ELR (cell line): ENCODE measurements at regions not wholly inside any gene's neighbourhood (a gene's known extent, or its start where the extent isn't known, plus 50 kb on each side); places are given as distances from the start of the nearest gene placed in this dataset.

Source experiments
- DNase-seq: peaks from one replicate; pipeline ENCODE4 v3.0.0-alpha.2; 2015; ENCODE audit warnings: low read depth

DNA sequence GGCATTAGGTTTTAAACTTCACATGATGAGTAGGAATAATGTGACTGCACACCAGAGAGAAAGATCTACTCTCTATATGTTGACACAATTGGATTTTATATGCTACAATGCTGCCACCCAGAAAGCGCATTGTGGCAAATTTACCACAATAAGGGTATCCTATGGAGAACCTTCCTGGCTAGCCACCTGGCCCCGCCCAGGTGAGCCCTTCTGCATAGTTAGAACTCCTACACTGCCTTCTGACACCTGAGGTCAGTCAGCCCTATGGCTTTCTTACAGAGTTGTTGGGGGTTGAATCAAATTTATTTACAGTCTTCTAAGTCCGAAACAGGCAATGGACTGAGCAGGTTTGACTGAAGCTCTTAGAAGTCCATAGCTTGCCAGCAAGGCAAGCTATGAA lies 153.8 kb upstream of the S100G start:
- no peak for DNase-seq

DNA sequence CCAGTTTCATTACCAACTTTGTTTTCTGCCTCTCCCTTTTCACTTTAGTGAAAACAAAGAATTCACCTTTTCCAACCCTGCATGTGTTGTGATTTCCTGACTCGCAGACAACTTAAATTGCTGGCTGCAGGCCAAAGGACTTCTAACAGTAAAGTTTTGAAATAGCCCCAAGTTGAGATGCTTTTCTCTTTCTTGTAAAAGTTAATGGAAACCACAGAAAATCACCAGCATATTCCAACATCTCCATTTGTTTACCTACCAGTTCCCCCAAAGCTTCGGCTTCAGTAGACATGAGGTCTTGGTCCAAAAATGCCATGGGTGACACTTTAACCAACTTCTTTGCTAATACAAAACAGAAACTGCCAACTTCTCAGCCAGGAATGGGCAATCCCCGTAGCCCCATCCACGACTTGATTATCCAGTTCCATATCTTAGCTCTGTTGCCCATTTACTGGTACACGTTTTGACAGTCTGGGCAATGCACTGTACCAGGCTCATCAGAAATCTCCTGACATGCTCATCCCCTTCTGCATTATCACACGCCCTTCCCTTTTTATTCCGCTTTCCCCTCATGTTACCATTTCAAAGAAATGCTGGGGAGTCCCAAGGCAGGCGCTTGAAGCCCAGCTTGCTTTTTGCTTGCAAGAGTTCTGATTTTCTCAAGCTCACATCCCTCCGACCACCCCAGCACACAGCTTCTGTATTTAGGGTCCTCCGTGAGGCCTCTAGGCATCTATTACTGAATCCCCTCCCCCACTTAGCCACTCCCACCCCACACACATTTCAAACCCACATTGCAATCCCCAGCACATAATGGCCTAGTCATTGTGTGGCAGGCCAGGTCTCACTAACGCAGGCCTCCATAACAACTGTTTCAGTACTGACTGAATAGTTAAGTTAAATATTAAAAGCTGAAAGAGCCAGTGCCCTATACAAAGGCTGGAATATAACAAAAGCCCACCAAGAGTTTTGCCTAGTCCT lies 137.9 kb upstream of the S100G start:
- no peak for DNase-seq

DNA sequence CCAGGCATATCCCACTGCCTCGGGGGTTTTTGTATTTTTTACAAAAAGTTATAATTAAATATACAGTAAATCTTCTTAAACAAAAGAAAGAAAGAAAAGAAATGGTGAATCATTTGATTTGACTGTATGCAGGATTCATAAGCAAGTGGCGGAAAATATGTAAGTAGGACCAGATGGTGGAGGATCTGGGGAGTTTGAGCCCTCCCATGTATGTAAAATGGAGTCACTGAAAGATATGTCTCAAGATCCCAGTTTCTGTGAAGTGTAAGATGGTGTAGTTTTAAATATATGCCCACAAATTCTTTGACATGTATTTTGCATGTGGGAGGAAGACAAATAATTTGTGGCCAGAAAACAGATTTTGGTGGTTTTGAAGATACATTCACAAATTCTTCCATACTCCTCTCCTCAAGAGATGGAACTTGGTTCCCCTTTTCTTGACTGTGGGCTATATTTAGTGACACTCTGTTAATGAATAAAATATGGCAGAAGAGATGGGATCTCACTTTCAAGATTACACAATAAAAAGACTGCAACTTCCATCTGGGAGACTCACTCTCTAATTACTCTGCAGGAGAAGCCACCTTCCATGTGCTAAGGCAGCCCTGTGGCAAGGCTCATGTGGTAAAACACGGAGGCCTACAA lies 133.6 kb upstream of the S100G start:
- DNase-seq: no peak

DNA sequence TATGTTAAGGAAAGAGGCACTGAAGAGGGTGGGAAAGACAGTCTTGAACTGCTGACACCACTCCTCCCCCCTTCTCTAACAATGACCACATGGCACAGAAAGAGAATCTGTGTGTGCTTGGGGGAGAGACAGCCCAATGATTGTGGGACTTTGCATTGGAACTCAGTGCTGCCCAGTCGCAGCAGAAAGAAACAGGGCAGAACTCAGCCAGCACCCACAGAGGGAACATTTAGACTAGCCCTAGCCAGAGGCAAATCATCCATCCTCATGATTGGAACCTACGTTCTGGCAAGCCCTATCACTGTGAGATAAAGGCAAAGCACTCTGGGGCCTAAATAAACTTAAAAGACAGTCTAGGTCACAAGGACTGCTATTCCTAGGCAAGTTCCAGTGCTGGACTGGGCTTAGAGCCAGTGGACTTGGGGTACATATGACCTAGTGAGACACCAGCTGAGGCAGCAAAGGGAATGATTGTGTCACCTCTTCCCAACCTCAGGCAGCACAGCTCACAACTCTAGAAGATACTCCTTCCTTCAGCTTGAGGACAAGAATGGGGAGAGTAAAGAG lies 132.8 kb upstream of the S100G start:
- no peak for DNase-seq

DNA sequence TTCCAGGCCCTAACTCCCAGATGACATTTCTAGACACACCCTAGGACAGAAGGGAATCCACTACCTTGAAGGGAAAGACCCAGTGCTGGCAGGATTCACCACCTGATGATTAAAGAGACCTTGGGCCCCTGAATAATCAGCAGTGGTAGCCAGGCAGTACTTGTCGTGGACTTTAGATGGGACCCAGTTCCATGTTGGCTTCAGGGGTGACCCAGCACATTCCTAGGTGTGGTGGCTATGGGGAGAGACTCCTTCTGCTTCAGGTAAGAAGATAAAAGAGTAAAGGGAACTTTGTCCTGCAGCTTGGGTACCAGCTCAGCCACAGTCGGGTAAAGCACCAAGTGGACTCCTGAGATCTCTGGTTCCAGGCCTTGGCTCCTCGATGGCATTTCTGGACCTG lies 131.8 kb upstream of the S100G start:
- no peak for DNase-seq

DNA sequence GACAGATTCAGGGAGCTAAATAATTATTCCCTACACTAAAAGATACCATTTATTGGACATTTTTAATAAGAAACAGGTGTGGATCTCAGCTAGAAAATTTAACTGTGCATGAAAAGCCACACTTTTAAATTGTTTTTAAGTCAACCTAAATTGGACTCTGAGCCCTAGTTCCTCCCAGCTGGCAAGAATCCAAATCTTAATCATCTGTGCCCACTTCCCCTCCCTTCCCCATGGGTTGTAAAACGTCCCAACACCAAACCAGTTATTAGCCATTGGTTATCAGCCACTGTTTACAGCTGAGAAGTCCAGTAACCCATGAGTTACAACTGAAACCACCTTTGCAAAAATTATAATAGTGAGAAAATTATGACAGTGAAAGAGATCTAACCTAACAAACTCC lies 125.6 kb upstream of the S100G start:
- no peak for DNase-seq

DNA sequence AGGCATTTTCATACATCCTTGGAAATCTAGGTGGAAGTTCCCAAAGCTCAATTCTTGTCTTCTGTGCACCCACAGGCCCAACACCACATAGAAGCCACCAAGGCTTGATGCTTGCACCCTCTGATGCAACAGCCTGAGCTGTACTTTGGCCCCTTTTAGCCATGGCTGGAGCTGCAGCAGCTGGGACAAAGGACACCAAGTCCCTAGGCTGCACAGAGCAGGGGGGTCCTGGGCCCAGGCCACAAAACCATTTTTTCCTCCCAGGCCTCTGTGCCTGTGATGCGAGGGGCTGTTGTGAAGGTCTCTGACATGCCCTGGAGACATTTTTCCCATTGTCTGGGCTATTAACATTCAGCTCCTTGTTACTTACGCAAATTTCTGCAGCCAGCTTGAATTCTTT lies 124.0 kb upstream of the S100G start:
- DNase-seq: no peak

DNA sequence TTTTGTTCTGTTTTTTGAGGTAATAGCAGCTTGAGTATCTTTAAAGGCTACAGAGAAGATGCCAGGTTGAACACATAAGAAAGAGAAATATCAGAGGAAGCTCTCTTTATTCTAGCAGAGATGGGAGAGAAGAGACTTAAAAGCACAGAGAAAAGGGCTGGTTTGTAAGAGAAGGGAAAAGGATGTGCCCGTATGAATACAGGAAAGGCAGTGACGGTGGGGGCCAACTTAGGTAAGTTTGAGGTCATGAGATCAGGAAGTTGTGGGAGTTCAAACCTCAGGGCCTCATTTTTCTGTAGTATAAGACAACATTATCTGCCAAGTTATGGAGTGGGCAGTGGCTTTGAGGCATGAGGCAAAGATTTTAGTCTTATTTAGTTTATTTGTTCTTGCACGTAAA lies 121.3 kb upstream of the S100G start:
- DNase-seq: no peak
